Stimulated activated naive CD4-positive, alpha-beta T cell treated with Interleukin-2 at 50 U/mL for 16 hours (primary cell): ENCODE measurements at regions not wholly inside any gene's neighbourhood (a gene's known extent, or its start where the extent isn't known, plus 50 kb on each side); places are given as distances from the start of the nearest gene placed in this dataset.
"Not testable (repeated sequence)": the region's sequence is repeated elsewhere in the genome, so short reads cannot be mapped to it uniquely, and the experiment has no call there.

Source experiments
- DNase-seq: peaks from one replicate; lab custom pipeline; 2025; lab: John Stamatoyannopoulos, UW

DNA sequence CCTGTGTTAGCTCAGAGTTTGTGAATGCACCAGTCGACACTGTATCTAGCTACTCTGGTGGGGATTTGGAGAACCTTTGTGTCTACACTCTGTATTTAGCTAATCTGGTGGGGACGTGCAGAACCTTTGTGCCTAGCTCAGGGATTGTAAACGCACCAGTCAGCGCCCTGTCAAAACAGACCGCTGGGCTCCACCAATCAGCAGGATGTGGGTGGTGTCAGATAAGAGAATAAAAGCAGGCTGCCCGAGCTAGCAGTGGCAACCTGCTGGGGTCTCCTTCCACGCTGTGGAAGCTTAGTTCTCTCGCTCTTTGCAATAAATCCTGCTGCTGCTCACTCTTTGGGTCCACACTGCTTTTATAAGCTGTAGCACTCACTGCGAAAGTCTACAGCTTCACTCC, 324.2 kb downstream of the RAD51AP2 start:
- DNase-seq = no peak

DNA sequence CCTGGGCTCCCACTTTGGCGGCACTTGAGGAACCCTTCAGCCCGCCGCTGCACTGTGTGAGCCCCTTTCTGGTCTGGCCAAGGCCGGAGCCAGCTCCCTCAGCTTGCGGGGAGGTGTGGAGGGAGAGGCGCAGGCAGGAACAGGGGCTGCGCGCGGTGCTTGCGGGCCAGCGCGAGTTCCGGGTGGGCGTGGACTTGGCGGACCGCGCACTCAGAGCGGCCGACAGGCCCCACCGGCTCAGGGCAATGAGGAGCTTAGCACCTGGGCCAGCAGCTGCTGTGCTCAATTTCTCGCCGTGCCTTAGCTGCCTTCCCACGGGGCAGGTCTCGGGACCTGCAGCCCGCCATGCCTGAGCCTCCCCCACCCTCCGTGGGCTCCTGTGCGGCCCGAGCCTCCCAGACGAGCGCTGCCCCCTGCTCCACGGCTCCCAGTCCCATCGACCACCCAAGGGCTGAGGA, 324.8 kb downstream of the RAD51AP2 start:
- not testable (repeated sequence) for DNase-seq

DNA sequence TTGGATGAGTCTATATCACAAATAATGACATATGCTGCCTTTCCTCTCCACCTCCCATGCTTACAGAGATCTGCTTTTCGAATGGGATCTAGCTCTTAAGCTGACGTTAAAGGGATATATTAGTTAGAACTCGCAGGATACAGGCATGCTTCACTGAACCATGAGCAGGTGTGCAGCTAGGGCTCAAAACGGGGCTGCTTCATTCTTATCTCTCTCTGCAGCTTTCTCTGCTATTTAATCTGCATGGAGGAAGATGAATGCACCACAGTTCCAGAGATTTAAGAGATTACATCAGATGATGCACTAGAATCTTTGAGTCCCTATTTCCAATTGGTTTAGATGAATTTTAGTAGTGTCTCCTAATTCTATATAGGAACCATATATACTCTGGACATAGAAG, 327.0 kb downstream of the RAD51AP2 start:
- no peak for DNase-seq

GRCh38 chr2:17190527-17190926, 327.7 kb downstream of the RAD51AP2 start:
- no peak for DNase-seq

DNA sequence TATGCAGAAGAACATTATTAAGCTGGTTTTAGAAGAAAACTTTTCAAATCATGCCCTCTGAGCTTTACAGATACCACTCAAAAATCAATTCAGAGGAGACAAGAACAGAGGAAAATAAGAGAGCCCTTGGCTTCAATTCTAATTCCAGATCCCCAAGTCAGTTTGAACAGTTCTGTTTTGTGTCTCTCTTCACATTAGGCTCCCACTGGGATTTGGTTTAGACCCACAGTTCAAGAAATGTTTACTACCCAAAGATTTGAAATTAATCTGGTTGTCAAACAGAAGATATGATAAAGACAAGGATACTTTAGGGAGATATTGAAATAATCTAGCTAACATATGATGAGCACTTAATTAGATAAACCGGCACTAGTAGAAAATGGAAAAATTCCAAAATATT, 329.5 kb downstream of the RAD51AP2 start:
- no peak for DNase-seq

DNA sequence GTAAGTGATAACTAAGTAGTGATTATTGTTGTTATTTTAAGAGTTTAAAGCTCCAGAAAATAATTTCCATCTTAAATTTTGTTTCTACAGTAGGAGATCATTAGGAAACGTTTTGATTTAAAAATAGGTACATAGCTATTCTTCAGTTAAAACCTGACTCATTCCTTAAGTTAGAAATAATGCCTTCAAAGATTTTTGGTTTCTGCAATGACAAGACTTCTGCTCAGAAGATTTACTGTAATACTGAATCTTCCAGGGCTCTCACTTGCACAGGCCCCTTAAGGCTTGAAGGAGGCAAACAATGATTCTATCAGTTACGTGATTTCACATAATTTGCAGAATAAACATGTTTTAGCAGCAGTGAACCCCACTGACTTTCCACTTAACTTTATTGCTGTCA, 333.7 kb downstream of the RAD51AP2 start:
- DNase-seq = no peak

GRCh38 chr2:17182399-17182798, 335.8 kb downstream of the RAD51AP2 start:
- DNase-seq = no peak

GRCh38 chr2:17181051-17181752, 337.0 kb downstream of the RAD51AP2 start:
- DNase-seq = no peak

DNA sequence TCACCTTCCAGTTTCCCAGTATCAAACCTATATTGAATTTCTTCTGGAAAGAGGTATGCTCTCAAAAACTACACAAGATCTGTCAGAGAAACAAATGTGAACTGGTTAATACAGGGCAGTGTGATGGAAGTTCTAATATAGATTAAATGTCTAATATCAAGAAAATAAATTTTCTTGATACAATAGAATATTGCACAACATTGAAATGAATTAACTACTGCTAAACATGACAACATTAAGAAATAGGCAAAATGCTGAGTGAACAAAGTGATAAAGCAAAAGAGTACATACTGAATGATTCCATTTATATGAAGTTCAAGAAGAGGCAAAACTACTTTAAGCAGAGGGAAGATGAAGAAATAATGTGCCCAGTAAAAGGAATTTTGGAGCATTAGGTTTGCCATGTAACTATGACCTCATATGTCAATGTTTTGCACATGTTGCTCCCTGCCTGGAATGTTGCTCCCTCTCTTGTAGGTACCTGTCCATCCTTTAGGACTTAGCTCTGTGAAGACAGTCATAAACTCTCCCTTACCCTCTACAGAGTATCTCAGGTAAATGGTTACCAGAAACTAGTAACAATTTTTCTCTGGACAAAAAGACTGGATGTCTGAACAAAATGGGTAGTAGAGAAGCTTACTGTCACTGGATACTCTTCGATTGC, 339.0 kb downstream of the RAD51AP2 start:
- DNase-seq = no peak

DNA sequence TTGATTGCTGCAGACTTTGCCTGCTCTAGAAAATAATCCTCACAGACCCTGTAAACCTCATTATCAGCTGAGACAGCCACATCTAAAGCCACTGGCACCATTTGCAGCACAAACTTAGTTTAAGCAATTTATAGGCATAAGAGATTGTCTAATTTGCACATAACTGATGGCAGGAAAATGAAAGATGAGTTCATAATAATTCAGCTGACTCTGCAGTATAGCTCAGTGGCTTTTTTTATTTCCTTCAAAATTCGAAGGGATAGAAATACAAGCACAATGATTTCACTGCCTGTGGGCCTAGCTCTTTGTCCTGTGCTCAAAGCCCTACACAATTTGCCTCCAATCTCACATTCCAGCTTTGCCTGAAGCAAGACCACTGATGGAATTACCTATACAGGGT, 341.2 kb downstream of the RAD51AP2 start:
- DNase-seq = no peak

GRCh38 chr2:17171446-17172049, 346.7 kb downstream of the RAD51AP2 start:
- no peak for DNase-seq

DNA sequence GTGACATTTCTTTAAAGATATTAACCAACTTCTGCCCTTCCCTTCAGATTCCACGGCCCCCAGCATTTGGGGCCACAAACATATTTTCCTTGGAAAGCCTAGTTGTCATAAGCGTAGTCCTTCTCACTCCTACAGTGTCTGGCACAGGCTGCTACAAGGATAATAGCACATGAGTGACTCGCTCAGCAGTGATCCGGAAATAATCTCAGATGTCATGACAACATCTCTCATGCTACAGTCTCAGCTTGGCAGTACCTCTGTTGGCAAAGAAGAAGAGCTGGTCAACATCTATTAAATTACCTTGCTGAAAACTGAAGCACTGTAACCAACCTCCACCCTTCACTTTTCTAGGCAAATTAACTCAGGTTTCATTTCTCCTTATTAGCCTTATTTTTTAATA, 351.7 kb downstream of the RAD51AP2 start:
- DNase-seq = no peak

- DNase-seq = no peak
Measured at GRCh38 chr2:17164550-17164949, 353.7 kb downstream of the RAD51AP2 start.

DNA sequence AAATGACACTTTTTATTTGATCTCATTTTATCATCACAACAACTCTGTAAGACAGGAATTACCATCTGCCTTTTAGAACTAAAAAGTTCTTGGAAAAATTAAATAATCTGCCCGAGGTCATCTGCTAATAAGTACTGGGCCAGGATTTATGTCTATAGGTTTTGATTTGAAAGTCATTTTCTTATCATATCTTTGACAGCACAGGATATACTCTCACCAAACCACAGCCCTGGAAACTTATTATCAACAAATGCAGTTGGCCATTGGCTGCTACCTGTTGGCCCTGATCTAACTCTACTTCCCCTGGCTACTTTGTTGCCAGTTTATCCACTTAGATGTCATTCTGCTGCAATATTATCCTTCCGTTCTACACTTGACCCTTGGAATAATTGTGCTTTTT, 354.6 kb downstream of the RAD51AP2 start:
- no peak for DNase-seq

GRCh38 chr2:17162713-17163112, 355.5 kb downstream of the RAD51AP2 start:
- no peak for DNase-seq

DNA sequence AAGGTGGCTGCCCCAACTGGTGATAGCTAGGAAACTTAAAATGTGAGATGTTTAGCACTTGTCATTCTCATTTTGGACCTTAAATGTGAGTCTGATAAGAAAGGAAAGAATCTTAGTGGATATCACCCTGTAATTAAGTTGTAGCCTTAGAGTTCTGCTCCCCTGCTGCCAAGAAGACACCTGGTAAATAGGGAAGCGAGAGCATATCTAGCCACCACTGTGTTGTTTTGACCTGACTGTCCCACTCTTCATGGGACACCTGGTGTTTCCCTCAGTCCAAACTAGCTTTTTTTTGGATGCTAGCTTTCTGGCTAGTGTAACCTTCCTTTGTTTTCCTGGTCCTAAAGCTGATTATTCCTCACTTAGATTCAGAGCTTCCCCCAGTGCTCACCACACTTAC, 357.6 kb downstream of the RAD51AP2 start:
- DNase-seq = no peak

DNA sequence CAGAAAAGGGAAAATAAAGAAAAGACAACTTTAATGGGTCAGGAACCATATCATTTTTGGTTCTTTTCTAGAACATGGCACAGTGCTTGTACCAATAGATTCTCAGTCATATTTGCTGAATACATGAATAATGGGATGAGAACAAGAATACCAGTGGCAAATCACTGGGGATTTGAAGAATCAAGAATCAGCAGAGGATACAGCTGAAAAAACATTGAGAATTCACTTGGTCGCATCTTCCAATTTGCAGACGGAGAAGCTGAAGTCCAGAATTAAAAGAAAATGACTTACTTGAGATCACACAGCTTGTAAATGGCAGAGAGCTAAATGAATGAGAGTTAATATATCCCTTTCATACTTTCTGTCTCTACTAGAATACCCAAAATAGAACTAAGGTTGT, 362.2 kb downstream of the RAD51AP2 start:
- DNase-seq = no peak

GRCh38 chr2:17149945-17150344, 368.3 kb downstream of the RAD51AP2 start:
- no peak for DNase-seq

- DNase-seq = no peak
Measured at GRCh38 chr2:17148407-17149145, 369.7 kb downstream of the RAD51AP2 start.

- no peak for DNase-seq
Measured at GRCh38 chr2:17146358-17146757, 371.9 kb downstream of the RAD51AP2 start.

- DNase-seq = no peak
Measured at GRCh38 chr2:17136877-17137276, 381.4 kb downstream of the RAD51AP2 start.

DNA sequence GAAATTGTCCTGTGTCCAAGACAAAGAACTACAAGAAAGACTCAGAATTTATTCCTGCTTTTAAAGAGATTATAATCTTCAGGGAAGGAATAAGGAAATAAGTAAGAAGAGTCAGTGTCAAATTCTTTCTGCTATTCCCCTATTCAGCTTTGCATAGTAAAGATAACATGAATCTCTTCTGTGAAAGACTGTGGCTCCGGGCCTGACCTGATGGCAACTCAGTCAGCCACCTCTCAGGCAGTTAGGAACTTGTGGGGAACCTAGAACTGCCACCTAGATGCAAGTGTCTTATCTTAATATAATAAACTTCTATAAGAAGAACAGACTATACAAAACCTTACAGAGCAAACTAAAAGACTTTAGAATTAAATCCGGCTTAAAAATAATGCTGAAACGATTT, 382.0 kb downstream of the RAD51AP2 start:
- no peak for DNase-seq

DNA sequence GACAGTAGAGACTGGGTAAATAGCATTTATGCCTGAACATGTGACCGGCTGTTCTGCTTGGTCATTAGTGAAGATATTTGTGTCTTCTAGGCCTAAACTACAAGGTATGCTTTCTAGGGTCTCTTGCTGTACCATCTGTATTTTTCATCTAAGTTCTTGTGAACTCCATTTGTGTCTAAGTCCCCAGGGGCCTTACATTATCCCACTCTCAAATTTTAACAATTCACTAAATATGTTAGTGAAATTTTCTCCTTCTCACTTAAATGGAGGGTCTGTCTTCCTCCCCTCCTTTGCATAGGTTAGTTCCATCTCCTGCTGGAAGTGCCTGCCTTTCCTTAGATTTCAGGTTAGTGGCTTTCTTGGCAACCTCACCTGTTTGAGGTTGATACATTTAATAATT, 382.6 kb downstream of the RAD51AP2 start:
- DNase-seq = no peak
